GM18505 (cell line): ENCODE measurements at regions not wholly inside any gene's neighbourhood (a gene's known extent, or its start where the extent isn't known, plus 50 kb on each side); places are given as distances from the start of the nearest gene placed in this dataset.

Experiments
- ATAC-seq: cut with Tn5 transposase; IDR thresholded peaks from one replicate; pipeline ENCODE4 v1.9.1; 2021; ENCODE audit not compliant: unreplicated experiment
- POLR2A ChIP-seq: IDR thresholded peaks from 4 replicates; pipeline ENCODE4 v1.6.1; 2011; ENCODE audit warnings: borderline replicate concordance; ENCODE audit not compliant: insufficient read depth, insufficient read length; ENCODE audit errors: extremely low read depth

DNA sequence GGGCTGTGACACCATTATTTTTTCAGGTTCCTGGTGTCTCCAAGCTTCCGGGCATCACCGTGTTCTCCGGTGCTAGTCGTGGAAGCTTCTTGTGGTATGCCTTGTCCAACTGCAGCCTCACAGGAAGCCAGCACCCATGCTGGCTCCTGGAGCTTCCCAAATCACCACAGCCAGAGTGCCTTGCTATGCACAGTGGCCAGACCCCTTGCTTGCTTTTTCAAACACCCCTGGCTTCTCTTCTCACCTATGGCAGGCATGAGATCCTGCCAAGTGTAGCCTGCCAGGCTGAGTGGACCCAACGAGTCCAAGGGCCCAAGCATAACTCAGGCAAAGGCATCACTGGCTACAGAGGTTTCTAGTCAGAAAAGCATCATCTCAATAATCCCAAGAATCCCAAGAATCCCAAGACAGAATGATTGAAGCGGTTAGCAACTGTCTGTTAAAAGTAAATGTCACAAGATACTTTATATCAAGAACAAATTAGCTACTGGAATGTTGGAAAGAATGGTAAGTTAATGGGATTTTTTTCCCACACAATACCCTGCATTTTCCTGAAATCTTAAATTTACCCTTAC lies 1522.9 kb downstream of the PCDH18 start:
- TF ChIP-seq POLR2A = no peak
- no peak for ATAC-seq

DNA sequence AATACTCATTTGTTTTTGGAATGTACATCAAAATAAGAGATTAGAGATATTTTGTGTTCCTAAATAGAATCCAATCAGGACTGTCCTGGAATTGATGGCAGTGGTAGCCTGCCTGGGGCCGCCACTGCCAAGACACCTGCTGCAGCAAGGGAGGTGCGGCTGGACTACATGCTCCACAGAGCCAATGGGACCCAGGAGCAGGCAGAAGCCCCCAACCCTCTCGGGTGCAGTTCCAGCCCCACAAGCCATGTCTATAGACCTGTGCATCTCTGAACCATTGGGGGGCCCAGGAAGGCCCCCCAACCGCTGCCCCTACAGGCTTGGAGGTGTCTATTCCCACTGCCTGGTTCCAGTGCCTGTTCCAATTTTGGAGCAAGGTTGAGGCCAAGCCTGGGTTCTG lies 1524.3 kb downstream of the PCDH18 start:
- no peak for ATAC-seq
- no peak for TF ChIP-seq POLR2A

DNA sequence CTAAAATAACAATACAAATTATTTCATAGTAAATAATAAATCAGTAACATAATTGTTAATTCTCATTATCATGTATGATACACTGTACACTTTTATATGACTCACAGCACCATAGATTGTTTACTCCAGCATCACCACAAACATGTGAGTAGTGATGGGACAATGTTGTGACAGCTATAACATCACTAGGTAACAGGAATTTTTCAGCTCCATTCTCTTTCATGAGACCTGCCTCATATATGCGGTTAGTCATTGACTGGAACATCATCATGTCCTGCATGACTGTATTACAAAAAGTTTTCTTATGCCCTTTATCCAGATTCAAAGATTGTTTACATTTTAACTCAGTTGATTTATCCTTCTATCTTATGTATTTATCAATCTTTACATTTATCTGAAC lies 1530.0 kb downstream of the PCDH18 start:
- ATAC-seq = no peak
- no peak for TF ChIP-seq POLR2A

DNA sequence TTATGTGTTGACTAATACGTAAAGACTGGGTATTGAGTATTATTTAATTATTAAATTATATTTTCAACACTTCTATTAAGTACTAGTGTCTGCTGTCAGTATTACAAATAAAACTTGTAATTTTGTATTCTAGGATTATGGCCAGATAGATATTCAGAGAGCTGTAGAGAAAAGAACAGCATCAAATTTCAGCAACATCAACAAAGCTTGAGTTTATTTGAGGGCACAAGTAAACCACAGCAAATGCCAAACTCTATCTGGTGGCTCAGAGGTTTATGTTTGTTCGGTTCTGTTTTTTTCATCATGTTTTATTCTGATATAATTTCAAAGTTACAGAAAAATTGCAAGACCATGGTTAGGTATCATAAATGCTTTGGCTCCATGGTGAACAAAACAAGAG lies 1530.5 kb downstream of the PCDH18 start:
- TF ChIP-seq POLR2A = no peak
- ATAC-seq = no peak

DNA sequence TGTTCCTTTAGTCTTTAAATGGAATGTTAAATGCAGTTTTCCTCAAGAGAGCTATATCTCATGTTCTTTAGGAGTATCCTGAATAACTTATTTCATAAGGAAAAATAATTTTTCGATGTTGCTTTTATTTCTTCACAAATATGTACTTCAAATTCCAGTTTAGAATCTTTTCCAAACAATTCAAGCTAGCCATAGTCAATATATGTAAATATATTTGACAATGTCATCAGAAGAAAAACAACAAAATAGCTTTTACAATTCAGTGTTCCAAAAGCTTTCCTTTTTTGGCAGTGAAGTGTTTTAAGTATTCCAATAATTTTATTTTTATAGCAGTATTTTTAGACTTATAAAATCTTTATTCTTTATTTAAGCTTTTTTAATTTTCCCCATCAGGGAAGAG lies 1532.0 kb downstream of the PCDH18 start:
- TF ChIP-seq POLR2A = no peak

DNA sequence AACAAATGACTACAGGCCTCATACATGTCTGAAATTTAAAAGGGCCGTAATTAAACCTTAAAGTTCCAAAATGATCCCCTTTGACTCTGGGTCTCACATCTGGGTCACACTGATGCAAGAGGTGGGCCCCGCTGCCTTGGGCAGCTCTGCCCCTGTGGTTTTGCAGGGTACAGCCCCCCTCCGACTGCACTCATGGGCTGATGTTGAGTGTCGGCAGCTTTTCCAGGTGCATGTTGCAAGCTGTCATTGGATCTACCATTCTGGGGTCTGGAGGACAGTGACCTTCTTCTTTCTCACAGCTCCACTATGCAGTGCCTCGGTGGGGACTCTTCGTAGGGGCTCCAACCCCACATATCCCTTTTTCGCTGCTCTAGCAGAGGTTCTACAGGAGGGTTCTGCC lies 1537.9 kb downstream of the PCDH18 start:
- no peak for ATAC-seq
- no peak for TF ChIP-seq POLR2A

More for the DNA sequence above, 1532.0 kb downstream of the PCDH18 start:
- ATAC-seq = no peak

DNA sequence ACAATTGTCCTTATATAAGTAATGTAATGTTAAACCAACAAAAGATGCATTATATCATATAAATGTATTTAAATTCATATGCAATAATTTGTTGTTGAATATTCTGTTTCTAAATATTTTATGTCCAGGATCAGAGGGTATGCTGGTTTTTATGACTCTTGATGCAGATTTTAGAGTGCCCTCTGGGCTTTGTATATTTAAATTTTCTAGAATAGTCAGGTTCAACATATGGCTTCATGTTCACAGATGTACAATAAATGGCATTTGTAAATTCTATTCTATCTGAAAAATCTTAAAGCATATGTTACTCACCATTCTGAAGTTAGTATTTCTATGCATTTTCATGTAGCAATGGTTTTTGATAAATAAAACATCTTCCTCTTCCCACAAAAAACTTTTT lies 1555.4 kb downstream of the PCDH18 start:
- no peak for ATAC-seq
- TF ChIP-seq POLR2A = no peak

DNA sequence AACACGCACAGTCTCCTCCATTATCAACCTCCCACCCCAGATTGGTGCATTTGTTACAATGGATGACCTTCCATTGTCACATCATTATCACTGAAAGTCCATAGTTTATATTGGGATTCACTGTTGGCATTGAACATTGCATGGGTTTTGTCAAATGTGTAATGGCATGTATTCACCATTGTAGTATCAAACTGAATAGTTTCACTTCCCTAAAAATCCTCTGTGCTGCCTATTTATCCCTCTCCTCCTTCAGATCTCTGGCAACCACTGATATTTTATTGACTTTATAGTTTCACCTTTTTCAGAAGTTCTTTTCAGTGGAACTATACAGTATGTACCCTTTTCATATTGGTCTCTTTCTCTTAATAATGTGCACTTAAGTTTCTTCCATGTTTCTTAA lies 1565.4 kb downstream of the PCDH18 start:
- no peak for TF ChIP-seq POLR2A
- no peak for ATAC-seq

DNA sequence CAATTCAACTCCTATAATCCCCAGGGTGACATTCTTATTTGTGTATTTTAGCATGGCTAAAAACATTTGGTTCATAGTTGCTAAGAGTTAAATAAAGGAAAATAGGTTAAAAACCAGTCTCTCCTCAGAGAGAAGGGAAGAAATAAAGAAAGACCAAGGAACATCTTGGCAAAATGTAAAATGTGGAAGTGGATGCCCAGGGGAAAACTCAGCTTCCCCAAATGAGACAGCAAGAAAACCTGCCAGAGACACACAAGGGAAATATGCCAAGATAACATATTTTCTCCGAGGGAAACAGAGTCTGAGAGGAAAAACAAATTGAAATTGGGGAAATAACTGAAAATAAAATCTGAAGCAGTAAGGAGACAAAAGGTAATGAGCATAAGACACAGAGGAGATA lies 1569.3 kb downstream of the PCDH18 start:
- no peak for ATAC-seq
- no peak for TF ChIP-seq POLR2A

DNA sequence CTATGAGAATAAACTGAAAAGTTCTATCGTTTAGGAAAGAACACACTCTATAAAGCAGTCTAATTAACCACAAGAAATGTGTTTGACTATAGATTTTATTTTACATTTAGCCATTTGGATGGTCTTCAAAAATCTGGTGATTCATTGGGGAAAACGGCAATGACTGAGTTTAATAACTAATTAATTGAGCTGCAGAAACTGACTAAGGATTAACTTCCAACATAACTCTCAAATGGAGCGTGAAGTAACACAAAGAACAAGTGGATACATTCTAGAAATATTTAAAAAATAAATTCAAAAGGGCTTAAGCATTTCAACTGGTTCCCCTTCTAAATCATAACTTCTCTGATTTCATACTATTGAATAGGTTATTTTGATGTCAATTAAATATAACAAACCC lies 1582.4 kb downstream of the PCDH18 start:
- ATAC-seq = no peak
- TF ChIP-seq POLR2A = no peak

DNA sequence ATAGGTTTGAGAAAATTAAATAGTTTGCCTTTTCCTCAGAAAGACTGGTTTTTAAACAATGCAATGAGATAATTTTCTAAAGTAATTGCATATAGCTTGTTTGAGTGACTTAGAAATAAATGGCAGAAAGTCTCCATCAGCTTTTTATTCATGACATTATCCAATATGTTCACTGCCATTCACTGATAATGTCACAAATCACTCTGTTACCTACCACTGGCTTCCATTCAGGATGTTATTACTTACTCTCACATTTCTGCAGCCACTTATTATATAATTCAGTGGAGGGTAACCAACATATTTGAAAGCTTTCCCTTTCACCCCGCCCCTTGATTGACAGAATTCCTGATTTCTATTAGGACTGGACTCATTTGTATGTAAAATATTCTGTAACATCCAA lies 1583.5 kb downstream of the PCDH18 start:
- TF ChIP-seq POLR2A = no peak
- no peak for ATAC-seq

DNA sequence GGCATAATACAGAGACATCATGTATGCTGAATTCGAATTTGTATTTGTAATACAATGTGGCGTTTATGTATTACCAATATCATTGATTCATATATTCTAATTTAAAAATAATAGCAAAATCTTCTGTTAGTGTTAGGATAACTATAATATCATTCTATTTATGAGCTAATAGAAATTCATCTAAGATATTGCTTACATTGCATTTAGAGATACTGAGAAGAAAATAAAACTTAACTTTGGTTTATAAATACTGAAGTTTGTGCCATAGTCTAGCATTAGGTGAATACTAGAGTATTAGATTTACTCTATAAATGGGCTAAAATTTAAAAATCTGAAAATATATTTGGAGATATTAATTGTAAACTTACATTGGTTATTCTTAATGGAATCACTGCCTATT lies 1590.6 kb downstream of the PCDH18 start:
- ATAC-seq = no peak
- no peak for TF ChIP-seq POLR2A

DNA sequence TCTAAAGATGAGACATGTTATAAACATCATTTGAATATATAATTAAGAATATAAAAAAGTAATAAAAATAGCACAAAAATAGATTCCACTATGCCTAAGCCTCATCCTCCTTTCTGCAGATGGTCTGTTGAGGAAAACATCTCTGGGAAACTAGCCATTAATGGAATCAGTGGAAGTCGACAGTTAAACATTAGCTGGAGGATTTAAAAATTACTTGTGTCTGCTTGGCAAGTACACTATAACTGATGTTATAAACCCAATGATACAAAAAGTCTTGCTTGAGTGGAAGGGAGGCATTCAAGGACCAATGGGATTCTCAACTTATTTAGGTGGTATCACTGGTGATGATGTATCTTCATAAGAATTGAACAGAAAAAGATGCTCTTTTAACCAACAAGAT lies 1598.3 kb downstream of the PCDH18 start:
- TF ChIP-seq POLR2A = no peak
- no peak for ATAC-seq

DNA sequence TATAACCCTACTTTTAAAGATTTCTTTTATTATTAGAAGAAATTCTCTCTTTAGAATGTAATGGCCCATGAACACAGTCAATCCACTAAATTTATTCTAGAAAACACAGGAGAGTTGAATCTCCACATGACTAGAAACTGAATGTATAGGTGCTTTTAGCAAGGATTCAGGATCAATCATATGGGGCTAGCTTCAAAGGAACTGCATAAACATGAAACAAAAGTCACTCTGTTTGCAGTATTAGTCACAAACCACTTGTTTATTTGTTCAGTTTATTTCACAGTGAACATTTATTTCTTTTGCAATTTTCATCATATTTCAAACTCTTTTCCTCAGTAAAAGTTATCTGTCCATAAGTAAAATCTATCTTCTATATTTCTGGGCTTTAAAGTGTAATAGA lies 1604.6 kb downstream of the PCDH18 start:
- no peak for TF ChIP-seq POLR2A
- no peak for ATAC-seq

DNA sequence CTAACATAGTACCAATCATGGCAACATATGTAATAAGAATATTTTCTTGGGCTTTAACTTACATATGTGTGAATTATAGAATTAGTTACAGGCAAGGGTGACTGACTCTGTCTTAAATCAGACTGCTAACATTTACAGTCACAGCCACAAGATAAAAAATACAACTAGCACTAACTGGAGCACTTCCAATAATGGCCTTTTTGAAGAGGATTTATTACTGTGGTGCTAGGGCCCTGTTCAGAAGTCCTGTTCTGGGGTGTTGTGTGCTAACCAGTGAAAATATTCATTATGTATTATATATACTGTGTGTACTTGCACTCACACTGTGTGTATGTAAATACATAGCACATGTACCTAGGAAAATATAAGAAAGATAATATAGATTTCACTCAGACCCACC lies 1611.2 kb downstream of the PCDH18 start:
- TF ChIP-seq POLR2A = no peak
- ATAC-seq = no peak
